HepG2 (cell line): ENCODE measurements at regions not wholly inside any gene's neighbourhood (a gene's known extent, or its start where the extent isn't known, plus 50 kb on each side); places are given as distances from the start of the nearest gene placed in this dataset.

ENCODE experiments used
- ATAC-seq: fragments of 200-7000 bp; cut with Tn5 transposase; 3 replicates; pipeline ENCODE4 v1.9.1; 2020; ENCODE audit warnings: mild to moderate bottlenecking, moderate library complexity
- BruUV-seq: library from RNA; stranded (reverse); fragments of 400-500 nt; replicated peaks from 2 replicates; lab custom pipeline; 2021; lab: Mats Ljungman, UMichigan
- CTCF ChIA-PET: fragments of 300-600 bp; formaldehyde crosslinking; extraction: SDS; loops from one replicate; lab custom pipeline; 2021; ENCODE audit warnings: low total read pairs, inconsistent platforms, low intra/inter-chr PET ratio; lab: Yijun Ruan, JAX
- POLR2A ChIA-PET: fragments of 350-600 bp; sonication (Branson Sonifier 250); formaldehyde crosslinking; loops from one replicate; lab custom pipeline; 2020; ENCODE audit warnings: antibody characterized with exemption, inconsistent platforms; lab: Yijun Ruan, JAX
- DNase-seq: peaks from one replicate; pipeline ENCODE4 v3.0.0-alpha.2; 2015; ENCODE audit warnings: low spot score
- FAIRE-seq: peaks from 3 replicates; lab custom pipeline; 2011; peaks lifted over from hg19 to GRCh38; lab: Jason Lieb, UNC
- H2AFZ ChIP-seq: one replicate; pipeline ENCODE4 v1.6.1; 2011; ENCODE audit warnings: low read length, inconsistent platforms
- H3K27ac ChIP-seq: fragments of 300-600 bp; 3 replicates; pipeline ENCODE4 v1.8.0; 2011; ENCODE audit warnings: mixed run types, mild to moderate bottlenecking, mixed read lengths, low read length, inconsistent platforms; ENCODE audit not compliant: insufficient read depth; ENCODE audit errors: extremely low read length
- H3K27me3 ChIP-seq, 2 experiments: fragments of 200-600 bp in 1 of 2; 2 replicates in 1 of 2; 3 replicates in 1 of 2; pipeline versions ENCODE4 v1.6.0 to v1.8.0; 2011; ENCODE audit warnings: low read length in 2 of 2, mild to moderate bottlenecking in 2 of 2, moderate library complexity in 2 of 2, inconsistent platforms in 1 of 2; ENCODE audit not compliant: insufficient read depth in 2 of 2, control insufficient read depth in 1 of 2
- H3K36me3 ChIP-seq, 2 experiments: fragments of 200-600 bp in 1 of 2; replicated peaks in 1 of 2; 2 replicates in 1 of 2; 3 replicates in 1 of 2; pipeline versions ENCODE4 v1.5.1 to v1.8.0; 2011; ENCODE audit warnings: low read length in 2 of 2, inconsistent platforms in 1 of 2; ENCODE audit not compliant: insufficient read depth in 2 of 2, control insufficient read depth in 1 of 2
- H3K4me1 ChIP-seq: 2 replicates; pipeline ENCODE4 v1.5.1; 2012; ENCODE audit warnings: low read length, inconsistent platforms; ENCODE audit not compliant: insufficient read depth
- H3K4me2 ChIP-seq: 2 replicates; pipeline ENCODE4 v1.6.0; 2011; ENCODE audit warnings: low read depth, low read length, inconsistent platforms
- H3K4me3 ChIP-seq, 3 experiments: fragments of 200-600 bp in 1 of 3; sonication (generic), shearing (Covaris generic) in 1 of 3; replicated peaks in 1 of 3; 2 replicates each; pipeline ENCODE4 v1.5.1; 2011 to 2016; ENCODE audit warnings: low read length in 3 of 3, inconsistent platforms in 2 of 3, low read depth in 2 of 3, mild to moderate bottlenecking in 2 of 3, control low read depth in 1 of 3, mixed read lengths in 1 of 3; ENCODE audit not compliant: insufficient read depth in 1 of 3
- H3K79me2 ChIP-seq: one replicate; pipeline ENCODE4 v1.6.1; 2011; ENCODE audit warnings: low read length, inconsistent platforms; ENCODE audit not compliant: insufficient read depth
- H3K9ac ChIP-seq: 2 replicates; pipeline ENCODE4 v1.6.0; 2011; ENCODE audit warnings: mild to moderate bottlenecking, low read depth, low read length, inconsistent platforms; ENCODE audit not compliant: insufficient read depth
- H3K9me3 ChIP-seq: 2 replicates; pipeline ENCODE4 v1.5.1; 2012; ENCODE audit warnings: mild to moderate bottlenecking, low read length
- H4K20me1 ChIP-seq: 2 replicates; pipeline ENCODE4 v1.6.0; 2011; ENCODE audit warnings: inconsistent platforms, mild to moderate bottlenecking, low read length, moderate library complexity; ENCODE audit not compliant: insufficient read depth
- GATAD2A ChIP-seq: IDR thresholded peaks from 2 replicates; pipeline ENCODE4 v1.6.1; 2016
- HDAC2 ChIP-seq: sonication (generic); formaldehyde crosslinking; IDR thresholded peaks from 2 replicates; pipeline ENCODE4 v1.4.0; 2020; ENCODE audit warnings: missing genetic modification reagents
- KAT8 ChIP-seq: IDR thresholded peaks from 2 replicates; pipeline ENCODE4 v1.6.1; 2016; ENCODE audit warnings: missing genetic modification reagents, missing compliant biosample characterization
- NONO ChIP-seq, 2 experiments: fragments of 450-650 bp in 1 of 2; sonication (generic) in 1 of 2; formaldehyde crosslinking in 1 of 2; IDR thresholded peaks in 1 of 2; conservative IDR thresholded peaks in 1 of 2; 2 replicates each; pipeline versions ENCODE4 v1.6.1 to v1.8.0; 2017 to 2022; ENCODE audit warnings: mild to moderate bottlenecking in 1 of 2, missing genetic modification reagents in 1 of 2, moderate library complexity in 1 of 2
- RFXAP ChIP-seq: sonication (generic); formaldehyde crosslinking; IDR thresholded peaks from 2 replicates; pipeline ENCODE4 v1.4.0; 2020; ENCODE audit warnings: missing genetic modification reagents, borderline replicate concordance
- SMC3 ChIP-seq: IDR thresholded peaks from 2 replicates; pipeline ENCODE4 v1.6.1; 2011; ENCODE audit warnings: low read length, improper control_type of control experiment
- SRSF4 ChIP-seq: fragments of 200-400 bp; formaldehyde crosslinking; IDR thresholded peaks from one replicate; pipeline ENCODE4 v1.6.1; 2018; ENCODE audit warnings: mild to moderate bottlenecking, low read depth, low read length, moderate library complexity; ENCODE audit not compliant: poor library complexity, severe bottlenecking
- SUZ12 ChIP-seq: fragments of 150-350 bp; IDR thresholded peaks from 2 replicates; pipeline ENCODE4 v1.6.1; 2014; ENCODE audit warnings: low read depth, low read length
- ZBED4 ChIP-seq: sonication (generic); formaldehyde crosslinking; IDR thresholded peaks from 2 replicates; pipeline ENCODE4 v1.4.0; 2020; ENCODE audit warnings: missing genetic modification reagents, borderline replicate concordance
- ZMAT5 ChIP-seq: sonication (generic); formaldehyde crosslinking; IDR thresholded peaks from 2 replicates; pipeline ENCODE4 v1.5.0; 2020; ENCODE audit warnings: mild to moderate bottlenecking, low read depth, missing genetic modification reagents, borderline replicate concordance
- ZNF10 ChIP-seq: sonication (generic); formaldehyde crosslinking; IDR thresholded peaks from 2 replicates; pipeline ENCODE4 v1.4.0; 2020; ENCODE audit warnings: mild to moderate bottlenecking, low read depth, missing genetic modification reagents, borderline replicate concordance
- ZNF101 ChIP-seq: sonication (generic); formaldehyde crosslinking; IDR thresholded peaks from 2 replicates; pipeline ENCODE4 v1.4.0; 2020; ENCODE audit warnings: mild to moderate bottlenecking, low read depth, missing genetic modification reagents, borderline replicate concordance
- ZNF30 ChIP-seq: sonication (generic); formaldehyde crosslinking; IDR thresholded peaks from 2 replicates; pipeline ENCODE4 v1.5.0; 2020; ENCODE audit warnings: mild to moderate bottlenecking, missing genetic modification reagents
- ZNF605 ChIP-seq: sonication (generic); formaldehyde crosslinking; IDR thresholded peaks from 2 replicates; pipeline ENCODE4 v1.8.0; 2022; ENCODE audit warnings: mild to moderate bottlenecking, missing genetic modification reagents
- WGBS: methylation state at CpG from one replicate; pipeline ENCODE4 v1.1.6; 2017; ENCODE audit warnings: low lambda C conversion rate; 5-methylcytosine and 5-hydroxymethylcytosine counted together
- in situ Hi-C: cut with HindIII; loops from 2 replicates; pipeline ENCODE4 v1.10.0; 2017; ENCODE audit warnings: low pct_unique_long_range_greater_than_20kb; ENCODE audit not compliant: extremely low pct_ligation_motif_present
- intact Hi-C: fragments of 100-400 bp; cut with micrococcal nuclease; formaldehyde crosslinking; loops from one replicate; pipeline ENCODE4 v1.10.0; 2022; ENCODE audit not compliant: unreplicated experiment
- TF ChIP-seq, protein P1 (sequence below): sonication (generic); formaldehyde crosslinking; IDR thresholded peaks from 2 replicates; pipeline ENCODE4 v1.4.0; 2020; ENCODE audit warnings: missing genetic modification reagents
- TF ChIP-seq, protein P2 (sequence below): sonication (generic); formaldehyde crosslinking; IDR thresholded peaks from 2 replicates; pipeline ENCODE4 v1.8.1; 2023; ENCODE audit warnings: missing genetic modification reagents, mild to moderate bottlenecking, borderline replicate concordance

DNA sequence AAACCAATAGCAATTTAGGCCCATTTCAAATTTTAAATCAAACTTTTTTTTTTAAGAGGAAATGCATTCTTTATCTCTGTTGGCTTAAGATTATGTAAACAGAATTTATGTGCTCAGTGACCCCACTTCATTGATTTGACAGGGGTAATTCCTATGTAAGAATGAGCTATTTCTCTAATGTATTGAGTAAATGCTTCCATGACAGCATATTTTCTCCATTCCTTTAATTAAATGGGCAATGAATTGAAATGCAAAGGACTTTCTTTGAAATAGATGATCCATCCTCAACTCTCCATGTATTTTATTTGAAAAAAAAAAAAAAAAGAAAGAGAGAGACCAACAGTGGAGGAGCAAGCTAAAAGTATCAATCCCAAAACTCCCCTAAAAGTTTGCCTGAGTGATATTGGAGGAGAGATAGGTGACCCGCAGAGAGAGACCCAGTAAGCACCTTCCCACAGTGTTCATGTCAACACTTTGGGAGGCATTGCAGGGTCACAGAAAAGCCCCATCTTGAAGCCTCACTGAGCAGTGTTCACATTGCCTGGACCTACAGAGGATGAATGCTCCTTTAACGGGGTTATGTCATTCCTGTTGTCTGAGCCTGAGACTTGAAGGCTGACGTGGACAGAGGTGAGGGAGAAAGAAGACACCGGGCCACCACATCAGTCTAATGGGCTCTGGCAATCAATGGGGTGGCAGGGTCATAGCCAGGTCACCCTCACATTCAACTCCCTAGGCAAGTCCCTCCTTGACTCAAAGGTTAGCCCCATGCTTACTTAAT, 176.0 kb downstream of the SHOX2 start:
- DNase-seq (no peak), ATAC-seq (no peak), FAIRE-seq (no peak)
- H3K79me2 ChIP-seq: no peaks in the 10 kb centered on the region
- POLR2A ChIA-PET: no interaction called here
- CTCF ChIA-PET: no interaction called here
- H3K27ac ChIP-seq: no peak overlapping the region
- H3K4me1 ChIP-seq: no peaks in the 10 kb centered on the region
- H2AFZ ChIP-seq: no peak overlapping the region
- H3K9ac ChIP-seq: no peak overlapping the region
- H3K36me3 ChIP-seq: no peaks in the 10 kb centered on the region
- no peaks in the 10 kb centered on the region for H3K27me3 ChIP-seq
- no peak overlapping the region for H3K4me3 ChIP-seq
- 0% methylated on average over 4 of the region's 4 CpGs for WGBS
- H3K4me2 ChIP-seq: no peak overlapping the region
- no peaks in the 10 kb centered on the region for H3K9me3 ChIP-seq
- H4K20me1 ChIP-seq: no peaks in the 10 kb centered on the region
- intact Hi-C loops: no loop called here
- in situ Hi-C loops: no loop called here
- BruUV-seq: no TSS peak
- TF ChIP-seq SMC3 (no peak), ZNF101 (CRISPR knock-in tag) (no peak), SUZ12 (no peak), ZBED4 (CRISPR knock-in tag) (no peak), ZNF30 (no peak), ZNF10 (CRISPR knock-in tag) (no peak), RFXAP (CRISPR knock-in tag) (no peak), ZNF605 (CRISPR knock-in tag) (no peak), GATAD2A (no peak), HDAC2 (CRISPR knock-in tag) (no peak), SRSF4 (no peak), NONO (IDR thresholded peaks at IDR 0.05) (no peak), NONO (CRISPR knock-in tag; conservative IDR thresholded peaks at IDR 0.05) (no peak), KAT8 (CRISPR knock-in tag) (no peak), ZMAT5 (no peak)
- TF ChIP-seq, protein P1, sequence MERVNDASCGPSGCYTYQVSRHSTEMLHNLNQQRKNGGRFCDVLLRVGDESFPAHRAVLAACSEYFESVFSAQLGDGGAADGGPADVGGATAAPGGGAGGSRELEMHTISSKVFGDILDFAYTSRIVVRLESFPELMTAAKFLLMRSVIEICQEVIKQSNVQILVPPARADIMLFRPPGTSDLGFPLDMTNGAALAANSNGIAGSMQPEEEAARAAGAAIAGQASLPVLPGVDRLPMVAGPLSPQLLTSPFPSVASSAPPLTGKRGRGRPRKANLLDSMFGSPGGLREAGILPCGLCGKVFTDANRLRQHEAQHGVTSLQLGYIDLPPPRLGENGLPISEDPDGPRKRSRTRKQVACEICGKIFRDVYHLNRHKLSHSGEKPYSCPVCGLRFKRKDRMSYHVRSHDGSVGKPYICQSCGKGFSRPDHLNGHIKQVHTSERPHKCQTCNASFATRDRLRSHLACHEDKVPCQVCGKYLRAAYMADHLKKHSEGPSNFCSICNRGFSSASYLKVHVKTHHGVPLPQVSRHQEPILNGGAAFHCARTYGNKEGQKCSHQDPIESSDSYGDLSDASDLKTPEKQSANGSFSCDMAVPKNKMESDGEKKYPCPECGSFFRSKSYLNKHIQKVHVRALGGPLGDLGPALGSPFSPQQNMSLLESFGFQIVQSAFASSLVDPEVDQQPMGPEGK (CRISPR knock-in tag): no peak
- TF ChIP-seq, protein P2, sequence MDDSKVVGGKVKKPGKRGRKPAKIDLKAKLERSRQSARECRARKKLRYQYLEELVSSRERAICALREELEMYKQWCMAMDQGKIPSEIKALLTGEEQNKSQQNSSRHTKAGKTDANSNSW (CRISPR knock-in tag): no peak
